ENCODE measurements at regions not wholly inside any gene's neighbourhood (a gene's known extent, or its start where the extent isn't known, plus 50 kb on each side); places are given as distances from the start of the nearest gene placed in this dataset.

DNA sequence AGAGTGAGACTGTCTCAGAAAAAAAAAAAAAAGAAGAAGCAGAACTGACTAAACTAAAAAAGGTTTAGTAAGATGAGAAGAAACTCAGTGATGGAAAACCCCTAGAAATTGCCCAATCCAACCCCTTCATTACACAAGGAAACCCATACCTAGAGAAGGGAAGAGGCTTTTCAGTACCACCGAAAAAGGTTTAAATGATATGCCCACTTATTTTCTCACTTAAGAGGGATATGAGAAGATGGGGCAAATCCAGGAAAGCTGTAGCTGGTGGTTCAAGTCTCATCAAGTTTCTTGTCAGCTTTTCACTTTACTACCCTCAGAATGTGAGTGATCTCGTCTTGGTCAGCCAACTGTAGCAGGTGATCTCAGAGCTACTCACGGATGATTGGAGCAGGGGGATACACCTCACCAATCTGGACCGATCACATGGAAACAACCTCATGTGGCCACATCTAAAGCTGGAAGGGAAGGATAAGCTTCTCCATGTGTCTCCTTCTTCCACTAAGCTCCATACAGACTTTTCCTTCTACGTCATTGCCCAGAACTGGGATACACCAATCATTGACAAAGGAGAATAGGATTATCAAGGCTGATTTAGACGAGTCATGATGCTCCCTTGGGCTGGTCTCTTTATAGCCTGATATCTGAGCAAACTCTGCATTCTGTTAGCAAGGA is 126.7 kb upstream of the POU3F1 start:
- TF ChIP-seq, protein P1, sequence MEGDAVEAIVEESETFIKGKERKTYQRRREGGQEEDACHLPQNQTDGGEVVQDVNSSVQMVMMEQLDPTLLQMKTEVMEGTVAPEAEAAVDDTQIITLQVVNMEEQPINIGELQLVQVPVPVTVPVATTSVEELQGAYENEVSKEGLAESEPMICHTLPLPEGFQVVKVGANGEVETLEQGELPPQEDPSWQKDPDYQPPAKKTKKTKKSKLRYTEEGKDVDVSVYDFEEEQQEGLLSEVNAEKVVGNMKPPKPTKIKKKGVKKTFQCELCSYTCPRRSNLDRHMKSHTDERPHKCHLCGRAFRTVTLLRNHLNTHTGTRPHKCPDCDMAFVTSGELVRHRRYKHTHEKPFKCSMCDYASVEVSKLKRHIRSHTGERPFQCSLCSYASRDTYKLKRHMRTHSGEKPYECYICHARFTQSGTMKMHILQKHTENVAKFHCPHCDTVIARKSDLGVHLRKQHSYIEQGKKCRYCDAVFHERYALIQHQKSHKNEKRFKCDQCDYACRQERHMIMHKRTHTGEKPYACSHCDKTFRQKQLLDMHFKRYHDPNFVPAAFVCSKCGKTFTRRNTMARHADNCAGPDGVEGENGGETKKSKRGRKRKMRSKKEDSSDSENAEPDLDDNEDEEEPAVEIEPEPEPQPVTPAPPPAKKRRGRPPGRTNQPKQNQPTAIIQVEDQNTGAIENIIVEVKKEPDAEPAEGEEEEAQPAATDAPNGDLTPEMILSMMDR (IDR thresholded peaks at IDR 0.05; ENCODE audit: insufficient read depth, low read length), result no peak
- TF ChIP-seq POLR2AphosphoS5 (IDR thresholded peaks at IDR 0.05; ENCODE audit: low read depth) (no peak), REST (IDR thresholded peaks at IDR 0.05; ENCODE audit: insufficient replicate concordance, low read depth) (no peak), GABPA (IDR thresholded peaks at IDR 0.05; ENCODE audit: low read depth) (no peak)

All from HL-60 (cell line).